ENCODE measurements at regions not wholly inside any gene's neighbourhood (a gene's known extent, or its start where the extent isn't known, plus 50 kb on each side); places are given as distances from the start of the nearest gene placed in this dataset.

- DNase-seq (ENCODE audit: low read depth, low spot score), result no peak
- no peak for TF ChIP-seq CTCF (IDR thresholded peaks at IDR 0.05; ENCODE audit: low read depth, low read length)
- H3K4me3 ChIP-seq (ENCODE audit: low read depth, low read length), result no peak overlapping the region
- in situ Hi-C loops (cut with HindIII; ENCODE audit: low sequenced_read_pairs), result no loop called here
Measured at GRCh38 chr2:223365158-223365679, 236.9 kb downstream of the SCG2 start.

GRCh38 chr2:223366566-223366965 is 235.6 kb downstream of the SCG2 start:
- no peak for TF ChIP-seq CTCF (IDR thresholded peaks at IDR 0.05; ENCODE audit: low read depth, low read length)
- in situ Hi-C loops (cut with HindIII; ENCODE audit: low sequenced_read_pairs), result no loop called here
- H3K4me3 ChIP-seq (ENCODE audit: low read depth, low read length), result no peak overlapping the region
- no peak for DNase-seq (ENCODE audit: low read depth, low spot score)

- in situ Hi-C loops (cut with HindIII; ENCODE audit: low sequenced_read_pairs), result no loop called here
- no peak for DNase-seq (ENCODE audit: low read depth, low spot score)
- TF ChIP-seq CTCF (IDR thresholded peaks at IDR 0.05; ENCODE audit: low read depth, low read length), result no peak
- no peak overlapping the region for H3K4me3 ChIP-seq (ENCODE audit: low read depth, low read length)
Measured at GRCh38 chr2:223368481-223368880, 233.7 kb downstream of the SCG2 start.

GRCh38 chr2:223369889-223370288 is 232.3 kb downstream of the SCG2 start:
- in situ Hi-C loops (cut with HindIII; ENCODE audit: low sequenced_read_pairs), result no loop called here
- no peak for DNase-seq (ENCODE audit: low read depth, low spot score)
- H3K4me3 ChIP-seq (ENCODE audit: low read depth, low read length), result no peak overlapping the region
- no peak for TF ChIP-seq CTCF (IDR thresholded peaks at IDR 0.05; ENCODE audit: low read depth, low read length)

- TF ChIP-seq CTCF (IDR thresholded peaks at IDR 0.05; ENCODE audit: low read depth, low read length), result no peak
- no peak overlapping the region for H3K4me3 ChIP-seq (ENCODE audit: low read depth, low read length)
- in situ Hi-C loops (cut with HindIII; ENCODE audit: low sequenced_read_pairs), result no loop called here
- peak; percentile 37 for DNase-seq (ENCODE audit: low read depth, low spot score)
Measured at GRCh38 chr2:223383315-223383714, 218.8 kb downstream of the SCG2 start.

- TF ChIP-seq CTCF (IDR thresholded peaks at IDR 0.05; ENCODE audit: low read depth, low read length), result no peak
- H3K4me3 ChIP-seq (ENCODE audit: low read depth, low read length), result no peak overlapping the region
- in situ Hi-C loops (cut with HindIII; ENCODE audit: low sequenced_read_pairs), result no loop called here
- DNase-seq (ENCODE audit: low read depth, low spot score), result no peak
Measured at GRCh38 chr2:223386189-223386588, 216.0 kb downstream of the SCG2 start.

GRCh38 chr2:223386984-223387383 is 215.2 kb downstream of the SCG2 start:
- no peak overlapping the region for H3K4me3 ChIP-seq (ENCODE audit: low read depth, low read length)
- TF ChIP-seq CTCF (IDR thresholded peaks at IDR 0.05; ENCODE audit: low read depth, low read length), result no peak
- DNase-seq (ENCODE audit: low read depth, low spot score), result no peak
- in situ Hi-C loops (cut with HindIII; ENCODE audit: low sequenced_read_pairs), result no loop called here
